GM06990 (cell line): ENCODE measurements at regions not wholly inside any gene's neighbourhood (a gene's known extent, or its start where the extent isn't known, plus 50 kb on each side); places are given as distances from the start of the nearest gene placed in this dataset.

Source experiments
- DNase-seq: peaks from one replicate; pipeline ENCODE4 v3.0.0-alpha.2; 2011; ENCODE audit not compliant: insufficient read length; ENCODE audit errors: extremely low read depth
- H3K27me3 ChIP-seq: replicated peaks from 2 replicates; pipeline ENCODE4 v1.6.0; 2011; ENCODE audit warnings: low read length; ENCODE audit not compliant: control insufficient read depth, insufficient read depth
- H3K36me3 ChIP-seq: 2 replicates; pipeline ENCODE4 v1.5.1; 2011; ENCODE audit warnings: low read length; ENCODE audit not compliant: control insufficient read depth, insufficient read depth
- H3K4me3 ChIP-seq: replicated peaks from 2 replicates; pipeline ENCODE4 v1.5.1; 2011; ENCODE audit warnings: low read depth, mild to moderate bottlenecking, control low read depth, low read length
- TF ChIP-seq, protein P1 (sequence below): IDR thresholded peaks from 2 replicates; pipeline ENCODE4 v1.5.1; 2011; ENCODE audit warnings: low read length, control low read depth, mild to moderate bottlenecking, inconsistent platforms; ENCODE audit not compliant: insufficient read depth, poor library complexity, severe bottlenecking

DNA sequence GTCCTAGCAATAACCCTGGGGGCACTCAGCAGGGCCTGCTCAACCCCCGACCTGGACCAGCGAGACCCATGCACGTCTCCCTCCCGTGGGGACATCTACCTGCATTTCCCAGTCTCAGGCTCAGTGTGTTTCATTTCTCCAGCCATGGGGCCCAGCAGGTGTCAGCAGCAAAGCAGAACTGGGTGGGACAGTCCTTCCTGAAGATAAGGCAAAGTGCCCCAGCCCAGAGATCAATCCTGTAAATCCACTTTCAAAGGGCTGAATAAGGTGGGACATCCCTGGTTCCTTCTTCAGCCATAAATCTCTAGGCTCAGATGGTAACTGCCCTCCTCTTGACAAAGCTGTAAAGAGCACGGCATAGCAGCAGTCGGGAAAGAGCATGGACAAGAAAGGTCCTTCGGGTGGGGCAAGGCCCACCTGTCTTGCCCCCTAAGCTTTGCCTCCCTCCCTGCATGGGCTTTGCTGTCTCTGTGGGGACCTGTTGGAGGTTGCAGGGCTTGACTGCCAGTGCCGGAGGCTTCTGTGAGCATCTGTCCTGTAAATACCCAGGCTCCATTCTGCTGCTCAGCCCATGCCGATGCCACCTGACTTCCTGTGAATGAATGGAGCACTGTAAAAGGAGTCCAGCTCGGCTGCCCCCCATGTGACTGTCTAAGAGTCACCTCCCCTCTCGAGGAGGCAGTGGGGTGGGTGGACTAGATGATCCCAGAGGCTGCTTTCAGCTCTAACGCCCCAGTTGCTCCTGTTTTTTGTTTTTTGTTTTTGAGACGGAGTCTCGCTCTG lies 84.8 kb upstream of the TBC1D3K start:
- H3K27me3 ChIP-seq = no peaks in the 10 kb centered on the region
- no peaks in the 10 kb centered on the region for H3K36me3 ChIP-seq
- TF ChIP-seq, protein P1, sequence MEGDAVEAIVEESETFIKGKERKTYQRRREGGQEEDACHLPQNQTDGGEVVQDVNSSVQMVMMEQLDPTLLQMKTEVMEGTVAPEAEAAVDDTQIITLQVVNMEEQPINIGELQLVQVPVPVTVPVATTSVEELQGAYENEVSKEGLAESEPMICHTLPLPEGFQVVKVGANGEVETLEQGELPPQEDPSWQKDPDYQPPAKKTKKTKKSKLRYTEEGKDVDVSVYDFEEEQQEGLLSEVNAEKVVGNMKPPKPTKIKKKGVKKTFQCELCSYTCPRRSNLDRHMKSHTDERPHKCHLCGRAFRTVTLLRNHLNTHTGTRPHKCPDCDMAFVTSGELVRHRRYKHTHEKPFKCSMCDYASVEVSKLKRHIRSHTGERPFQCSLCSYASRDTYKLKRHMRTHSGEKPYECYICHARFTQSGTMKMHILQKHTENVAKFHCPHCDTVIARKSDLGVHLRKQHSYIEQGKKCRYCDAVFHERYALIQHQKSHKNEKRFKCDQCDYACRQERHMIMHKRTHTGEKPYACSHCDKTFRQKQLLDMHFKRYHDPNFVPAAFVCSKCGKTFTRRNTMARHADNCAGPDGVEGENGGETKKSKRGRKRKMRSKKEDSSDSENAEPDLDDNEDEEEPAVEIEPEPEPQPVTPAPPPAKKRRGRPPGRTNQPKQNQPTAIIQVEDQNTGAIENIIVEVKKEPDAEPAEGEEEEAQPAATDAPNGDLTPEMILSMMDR = no peak
- no peak for DNase-seq
- H3K4me3 ChIP-seq = no peak overlapping the region

- TF ChIP-seq, protein P1 = no peak
- H3K27me3 ChIP-seq = no peaks in the 10 kb centered on the region
- no peak overlapping the region for H3K4me3 ChIP-seq
- no peaks in the 10 kb centered on the region for H3K36me3 ChIP-seq
- no peak for DNase-seq
Measured at GRCh38 chr17:37838276-37838675, 85.9 kb upstream of the TBC1D3K start.

DNA sequence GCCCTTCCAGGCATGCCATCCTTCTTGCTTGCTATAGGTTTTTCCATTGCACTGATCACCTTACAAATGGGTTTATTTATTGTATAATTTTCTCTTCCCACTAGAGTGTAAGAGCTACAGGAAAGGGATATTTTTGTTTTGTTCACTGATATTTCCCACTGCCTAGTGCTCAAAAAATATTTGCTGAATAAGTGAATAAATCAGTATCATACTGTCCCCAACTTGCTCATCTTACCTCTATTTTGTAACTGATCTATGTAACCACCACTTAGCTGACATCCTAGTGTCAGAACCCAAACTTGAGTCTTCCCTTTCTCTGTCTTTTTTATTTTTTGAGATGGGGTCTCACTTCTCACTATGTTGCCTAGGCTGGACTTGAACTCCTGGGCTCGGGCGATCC lies 87.6 kb upstream of the TBC1D3K start:
- Histone ChIP-seq H3K27me3 (no peaks in the 10 kb centered on the region), H3K36me3 (no peaks in the 10 kb centered on the region), H3K4me3 (no peak overlapping the region)
- TF ChIP-seq, protein P1 = no peak
- DNase-seq = no peak

DNA sequence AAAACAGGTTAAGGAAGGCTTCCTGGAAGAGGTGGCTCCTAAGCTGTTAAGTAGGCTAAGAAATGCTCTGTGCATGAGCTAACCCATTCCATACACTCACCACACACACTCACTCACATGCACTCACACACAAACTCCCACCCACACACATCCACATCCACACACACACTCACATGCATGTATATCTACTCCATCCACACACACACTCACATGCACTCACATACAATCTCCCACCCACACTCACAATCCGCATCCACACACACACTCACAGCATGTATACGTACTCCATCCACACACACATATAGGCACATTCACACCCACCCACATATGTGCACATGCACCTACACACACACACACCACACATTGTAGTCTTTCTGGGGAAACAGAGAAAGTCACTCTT lies 89.3 kb upstream of the HNF1B start:
- Histone ChIP-seq H3K4me3 (no peak overlapping the region), H3K36me3 (no peaks in the 10 kb centered on the region), H3K27me3 (no peaks in the 10 kb centered on the region)
- TF ChIP-seq, protein P1 = no peak
- no peak for DNase-seq

DNA sequence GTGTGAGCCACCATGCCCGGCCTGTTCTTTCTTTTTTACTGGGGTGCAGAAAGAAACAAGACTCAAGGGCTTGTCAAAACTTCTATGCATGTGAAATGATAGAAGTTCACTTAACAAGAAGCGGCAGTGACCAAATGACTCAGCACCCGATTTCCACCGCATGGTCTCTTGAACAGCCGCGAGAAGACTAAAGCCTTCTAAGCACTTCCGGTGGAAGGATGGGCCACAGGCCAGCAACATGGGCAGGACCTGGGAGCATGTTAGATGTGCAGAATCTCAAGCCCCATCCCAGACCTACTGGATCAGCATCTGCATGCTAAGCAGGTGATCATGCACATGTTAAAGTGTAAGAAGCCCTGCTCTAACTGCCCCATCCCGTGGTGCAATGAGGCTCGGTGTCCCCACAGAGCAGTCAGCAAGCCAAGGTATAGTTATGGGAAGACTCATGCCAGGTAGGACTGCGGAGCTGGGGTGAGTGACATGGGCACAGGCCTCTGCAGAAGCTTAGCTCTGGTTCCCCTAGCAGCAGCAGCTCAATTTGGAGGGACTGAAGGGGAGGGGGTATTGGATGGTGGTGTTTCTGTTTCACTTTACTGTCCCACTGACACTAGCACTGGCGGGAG lies 88.5 kb upstream of the HNF1B start:
- TF ChIP-seq, protein P1 = no peak
- H3K4me3 ChIP-seq = peak overlapping the region; percentile 21

More for the DNA sequence above, 88.5 kb upstream of the HNF1B start:
- DNase-seq = peak; percentile 53
- H3K36me3 ChIP-seq = no peaks in the 10 kb centered on the region
- H3K27me3 ChIP-seq = no peaks in the 10 kb centered on the region
